Endometrium (tissue), 2 donors: ENCODE measurements at regions not wholly inside any gene's neighbourhood (a gene's known extent, or its start where the extent isn't known, plus 50 kb on each side); places are given as distances from the start of the nearest gene placed in this dataset.

Source experiments
- FAIRE-seq: peaks from 2 replicates; lab custom pipeline; 2012; peaks lifted over from hg19 to GRCh38; lab: Jason Lieb, UNC
- donor health status: control.
- donor health status: control.

DNA sequence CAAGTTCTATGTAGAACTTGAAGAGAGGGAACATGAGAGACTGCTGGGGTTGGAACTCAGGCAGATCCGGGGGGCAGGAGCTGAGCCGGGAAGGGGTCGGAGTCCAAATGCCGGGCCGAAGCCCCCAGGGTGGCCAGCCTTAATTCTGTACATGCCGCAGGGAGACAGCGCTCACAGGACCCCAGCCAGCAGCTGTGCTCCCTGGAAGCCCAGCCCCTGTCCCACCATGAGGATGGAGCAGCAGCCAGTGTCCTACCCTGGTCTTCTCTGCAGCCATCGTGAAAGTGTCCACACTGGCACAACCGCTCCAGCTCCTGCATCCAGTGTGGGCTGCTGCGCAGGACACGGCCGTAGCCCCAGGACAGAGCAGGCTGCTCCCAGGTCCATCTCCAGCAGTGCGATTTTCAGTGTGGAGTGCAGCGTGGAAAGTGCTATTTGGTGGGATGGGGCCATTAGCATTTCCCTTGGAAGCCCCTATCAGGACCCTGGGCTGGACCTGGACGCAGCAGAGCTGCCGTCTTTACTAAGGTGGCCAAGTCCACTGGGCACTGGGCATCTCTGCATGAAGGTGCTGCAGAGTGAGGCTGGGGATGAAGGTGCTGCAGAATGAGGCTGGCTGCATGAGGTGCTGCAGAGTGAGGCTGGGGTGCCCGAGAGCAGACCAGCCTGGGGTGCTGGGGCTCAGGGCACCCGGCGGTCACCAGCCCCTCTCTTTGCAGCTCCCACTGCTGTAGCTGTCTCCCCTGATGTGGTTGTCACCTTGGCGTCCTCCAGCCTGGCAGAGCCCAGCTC, 737.4 kb downstream of the BRD1 start:
- FAIRE-seq, result no peak

DNA sequence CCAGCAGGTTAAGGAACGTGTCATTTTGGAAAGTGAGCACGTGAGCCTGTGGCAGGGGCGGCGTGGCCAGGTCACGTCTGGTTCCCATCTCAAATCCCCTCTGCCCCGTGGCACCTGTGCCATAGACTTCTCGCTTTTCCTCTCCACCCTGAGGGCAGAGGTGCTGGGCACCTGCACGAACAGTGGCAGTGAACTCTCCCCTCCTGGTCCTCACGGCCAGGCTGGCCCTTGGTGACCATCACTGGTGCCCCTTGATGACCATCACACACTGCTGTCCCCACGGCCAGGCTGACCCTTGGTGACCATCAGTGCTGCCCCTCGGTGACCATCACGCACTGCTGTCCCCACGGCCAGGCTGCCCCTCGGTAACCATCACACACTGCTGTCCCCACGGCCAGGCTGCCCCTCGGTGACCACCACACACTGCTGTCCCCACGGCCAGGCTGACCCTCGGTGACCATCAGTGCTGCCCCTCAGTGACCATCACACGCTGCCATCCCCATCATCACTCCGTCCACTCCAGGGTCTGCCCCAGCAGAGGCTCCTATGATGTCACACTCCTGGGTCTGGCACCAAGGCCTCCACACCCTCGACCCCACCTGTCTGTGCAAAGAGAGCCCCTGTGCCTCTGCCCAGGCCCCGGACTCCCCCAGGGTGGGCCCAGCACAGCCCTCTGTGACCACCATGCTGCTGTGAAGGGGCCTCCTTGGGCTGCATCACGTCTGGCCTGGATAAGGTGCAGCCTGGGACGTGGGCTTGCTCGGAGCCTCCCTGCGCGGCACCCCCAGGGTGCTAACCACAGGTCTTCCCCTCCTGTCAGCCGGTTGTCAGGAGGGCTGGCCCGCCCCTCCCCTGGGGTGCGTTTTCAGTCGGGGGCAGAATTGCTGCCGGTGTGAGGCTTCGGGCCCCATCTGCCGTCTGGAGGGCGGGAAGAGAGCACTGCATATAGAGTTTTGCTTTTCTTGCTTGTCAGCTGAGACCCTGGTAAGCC, 738.6 kb downstream of the BRD1 start:
- FAIRE-seq, result no peak

- FAIRE-seq, result no peak
Observed at GRCh38 chr22:49087716-49088601, 739.7 kb downstream of the BRD1 start.

DNA sequence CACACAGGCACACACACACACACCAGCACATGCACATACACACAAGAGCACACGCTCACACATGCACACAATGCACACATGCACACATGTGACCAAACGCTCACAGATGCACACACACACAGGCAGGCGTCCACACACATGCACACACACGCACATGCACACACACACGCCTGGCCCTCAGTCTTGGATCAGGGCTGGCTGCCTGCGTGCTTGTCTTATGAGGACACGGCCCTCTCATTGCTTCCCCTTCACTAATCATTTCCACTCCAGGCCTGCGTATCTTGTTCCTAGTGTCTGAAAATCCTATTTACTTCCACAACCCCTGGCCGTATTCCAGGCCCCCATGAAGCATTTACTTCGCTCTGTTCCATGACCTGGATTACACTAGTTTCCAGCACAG, 740.5 kb downstream of the BRD1 start:
- FAIRE-seq, result no peak

DNA sequence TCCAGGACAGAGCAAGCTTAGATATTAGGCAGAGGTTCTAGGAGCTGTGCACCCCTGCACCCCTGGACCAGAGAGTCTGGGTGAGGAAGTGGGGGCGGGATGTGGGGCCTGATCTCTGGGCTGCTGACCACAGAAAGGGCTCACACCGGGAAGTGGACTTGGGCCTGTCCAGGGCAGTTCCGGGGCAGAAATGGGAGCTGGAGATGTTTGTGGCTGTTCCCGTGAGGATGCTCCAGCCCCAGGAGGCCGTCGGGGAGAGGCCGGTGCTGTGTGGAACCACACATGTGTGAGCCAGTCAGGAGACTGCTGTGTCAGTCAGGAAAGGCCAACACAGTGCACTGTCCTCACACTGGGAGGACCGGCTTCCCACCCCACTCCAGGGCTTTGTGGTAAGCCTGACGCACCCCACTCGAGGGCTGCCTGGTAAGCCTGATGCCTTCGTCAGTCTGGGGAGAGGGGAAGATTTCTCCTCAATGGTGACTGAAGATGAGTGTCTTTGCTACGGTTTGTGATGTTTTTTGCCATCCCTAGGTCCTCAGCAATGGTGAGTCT, 741.0 kb downstream of the BRD1 start:
- FAIRE-seq, result no peak

DNA sequence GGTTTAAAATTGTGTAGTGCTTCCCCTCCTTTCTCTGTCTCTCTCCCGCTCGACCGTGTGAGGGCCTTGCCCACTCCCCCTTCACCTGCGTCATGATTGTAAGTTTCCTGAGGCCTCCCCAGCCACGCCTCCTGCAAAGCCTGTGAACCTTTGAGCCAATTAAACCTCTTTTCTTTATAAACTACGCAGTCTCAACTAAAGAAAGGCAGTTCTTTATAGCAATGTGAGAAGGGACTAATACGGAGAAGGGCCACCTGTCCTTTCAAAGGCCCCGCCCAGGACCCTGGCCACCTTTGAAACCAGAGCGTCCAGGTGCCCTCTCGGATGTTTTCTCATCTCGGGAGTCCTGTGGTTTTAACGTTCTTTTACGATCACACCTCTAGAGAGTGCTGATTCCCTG, 741.5 kb downstream of the BRD1 start:
- no peak for FAIRE-seq

DNA sequence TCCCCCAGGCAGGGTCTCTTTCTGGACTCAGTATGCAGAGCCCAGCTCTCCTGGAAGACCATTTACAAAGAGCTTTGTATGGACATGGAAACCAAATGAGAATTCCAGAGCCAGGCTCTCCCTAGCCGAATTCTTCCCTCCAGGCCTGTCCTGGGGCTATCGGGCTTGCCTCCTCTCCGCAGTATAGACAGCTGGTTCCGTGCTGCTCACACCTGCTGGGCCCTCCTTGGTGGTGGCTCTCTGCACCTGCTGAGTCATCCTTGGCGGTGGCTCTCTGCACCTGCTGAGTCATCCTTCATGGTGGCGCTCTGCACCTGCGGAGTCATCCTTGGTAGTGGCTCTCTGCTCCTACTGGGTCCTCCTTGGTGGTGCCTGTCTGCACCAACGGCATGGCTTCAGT, 743.5 kb downstream of the BRD1 start:
- FAIRE-seq, result no peak

DNA sequence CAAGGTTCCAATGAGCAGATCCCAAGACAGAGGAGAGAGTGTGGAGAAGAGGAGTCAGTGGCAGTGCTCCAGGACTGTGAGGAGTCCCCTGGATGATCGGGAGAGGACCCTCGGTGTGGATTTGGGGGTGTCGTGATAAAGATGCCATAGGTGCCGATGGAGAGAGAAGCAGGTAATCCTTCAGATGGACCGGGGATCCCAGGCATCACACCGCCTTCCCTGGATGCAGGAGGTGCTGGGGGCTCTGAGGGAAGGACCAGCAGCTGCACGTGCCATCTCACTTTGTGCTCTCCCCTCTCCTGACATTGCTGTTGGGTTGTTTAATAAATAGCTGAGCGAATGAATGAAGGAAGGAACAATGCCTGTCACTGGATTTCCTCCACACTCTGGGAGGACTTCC, 744.1 kb downstream of the BRD1 start:
- FAIRE-seq, result no peak

DNA sequence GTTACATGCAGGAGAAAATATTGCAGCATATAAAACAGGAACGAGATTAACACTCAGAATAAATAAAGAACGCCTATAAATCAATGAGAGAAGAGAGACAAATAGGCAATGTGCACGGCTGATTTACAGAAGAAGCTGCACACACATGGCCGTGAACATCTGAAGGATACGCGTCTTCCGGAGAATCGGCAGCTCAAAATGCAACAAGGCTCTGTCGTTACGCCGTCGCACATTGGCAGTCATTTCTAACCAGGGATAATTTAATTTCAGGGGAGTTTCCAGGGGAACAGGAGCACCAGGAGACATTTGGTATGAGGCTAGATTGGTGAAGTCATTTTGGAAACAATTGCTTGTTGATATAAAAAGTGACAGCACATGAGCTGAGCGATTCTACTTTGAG, 745.2 kb downstream of the BRD1 start:
- FAIRE-seq, result no peak

DNA sequence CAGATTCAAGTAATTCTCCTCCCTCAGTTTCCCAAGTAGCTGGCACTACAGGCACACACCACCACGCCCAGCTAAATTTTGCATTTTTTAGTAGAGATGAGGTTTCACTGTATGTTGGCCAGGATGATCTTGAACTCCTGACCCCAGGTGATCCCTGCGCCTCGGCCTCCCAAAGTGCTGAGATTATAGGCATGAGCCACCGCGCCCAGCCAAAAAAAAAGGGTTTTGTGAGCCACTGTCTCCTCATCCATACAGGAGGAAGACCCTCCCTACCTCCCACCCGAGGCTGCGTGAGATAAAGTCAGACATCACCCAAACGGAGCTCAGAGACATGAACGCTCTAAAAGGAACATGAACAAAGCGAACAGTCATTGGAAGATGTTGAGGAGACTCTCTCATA, 745.7 kb downstream of the BRD1 start:
- FAIRE-seq, result no peak

GRCh38 chr22:49081261-49081666, 746.4 kb downstream of the BRD1 start:
- FAIRE-seq, result no peak

DNA sequence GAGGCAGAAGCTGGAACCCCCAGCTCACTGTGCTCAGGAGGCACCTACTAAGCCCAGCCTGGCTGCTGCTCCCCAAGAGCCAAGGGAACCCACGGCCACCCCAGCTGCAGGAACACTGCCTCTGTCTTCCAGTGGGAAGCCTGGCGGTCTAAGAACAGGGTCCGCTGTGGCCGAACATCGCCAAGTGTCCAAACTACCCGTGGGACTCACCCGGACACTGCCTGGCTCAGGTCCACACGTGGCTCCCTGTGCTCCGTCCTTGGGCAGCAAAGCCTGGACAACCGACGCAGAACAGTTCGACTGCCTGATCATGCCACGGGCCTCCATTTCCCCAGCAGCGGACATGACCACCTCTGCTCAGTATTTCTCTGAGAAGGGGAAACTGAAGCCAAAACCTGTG, 747.0 kb downstream of the BRD1 start:
- no peak for FAIRE-seq

GRCh38 chr22:49079743-49080500, 747.8 kb downstream of the BRD1 start:
- no peak for FAIRE-seq

DNA sequence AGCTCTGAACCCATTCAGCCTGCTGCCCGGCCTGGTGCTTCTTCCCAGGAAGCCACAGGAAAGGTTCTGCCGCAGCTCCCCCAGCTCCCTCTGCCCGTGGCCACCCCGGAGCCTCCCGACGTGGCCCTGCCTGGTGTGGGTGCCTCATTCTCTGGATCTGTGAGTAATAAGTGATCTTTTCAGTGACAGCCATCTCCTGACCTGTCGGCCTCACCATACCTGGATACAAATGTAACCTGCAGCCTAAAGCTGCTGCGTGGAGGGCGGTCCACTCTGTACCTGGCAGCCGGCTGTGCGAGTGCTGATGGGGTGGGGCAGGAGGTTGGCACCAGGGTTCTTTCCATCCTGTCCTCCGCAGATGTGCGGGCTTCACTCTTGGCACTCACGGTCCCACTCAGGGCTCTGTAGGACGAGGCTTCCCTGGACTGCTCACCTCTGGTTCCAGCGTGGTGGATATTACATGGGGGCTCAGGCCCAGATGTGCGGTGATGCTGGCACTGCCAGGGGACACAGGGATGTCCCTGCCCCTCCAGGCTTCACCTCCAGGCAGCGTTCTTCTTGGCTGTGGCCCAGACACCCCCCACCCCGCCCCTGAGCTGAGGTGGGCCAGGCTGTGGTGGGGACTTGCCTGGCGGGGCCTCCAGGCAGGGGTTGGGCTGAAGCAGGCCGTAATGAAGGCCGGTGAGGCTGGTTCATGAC, 748.5 kb downstream of the BRD1 start:
- FAIRE-seq, result no peak

DNA sequence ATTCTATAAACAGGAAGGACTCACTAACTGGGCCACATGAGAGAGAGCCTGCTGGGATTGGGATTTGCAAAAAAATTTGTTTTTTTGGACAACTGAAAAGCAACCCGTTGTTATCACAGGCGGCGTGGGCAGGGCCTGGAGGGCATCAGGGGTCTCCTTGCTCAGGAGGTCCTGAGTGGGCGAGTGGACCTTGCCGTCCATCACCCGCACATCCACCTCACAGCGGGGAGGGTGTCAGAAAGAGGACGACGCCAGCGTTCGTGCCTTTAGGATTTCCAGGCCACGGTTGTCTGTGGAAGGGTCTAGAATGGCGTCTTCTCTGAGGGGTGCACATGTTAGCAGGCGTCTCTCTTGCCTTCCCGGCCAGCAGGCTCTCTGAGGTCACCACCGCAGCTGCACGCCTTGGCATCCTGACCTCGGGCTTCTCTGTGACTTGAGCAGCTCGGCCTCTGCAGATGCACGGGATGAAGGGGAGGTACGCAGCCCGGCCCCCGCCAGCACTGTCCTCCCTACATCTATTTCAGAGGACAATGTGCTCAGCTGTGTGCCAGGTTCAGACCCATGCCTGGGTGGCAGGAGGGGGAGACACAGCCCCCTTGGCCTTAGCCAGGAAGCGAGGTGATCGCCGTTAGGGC, 749.5 kb downstream of the BRD1 start:
- FAIRE-seq, result no peak

DNA sequence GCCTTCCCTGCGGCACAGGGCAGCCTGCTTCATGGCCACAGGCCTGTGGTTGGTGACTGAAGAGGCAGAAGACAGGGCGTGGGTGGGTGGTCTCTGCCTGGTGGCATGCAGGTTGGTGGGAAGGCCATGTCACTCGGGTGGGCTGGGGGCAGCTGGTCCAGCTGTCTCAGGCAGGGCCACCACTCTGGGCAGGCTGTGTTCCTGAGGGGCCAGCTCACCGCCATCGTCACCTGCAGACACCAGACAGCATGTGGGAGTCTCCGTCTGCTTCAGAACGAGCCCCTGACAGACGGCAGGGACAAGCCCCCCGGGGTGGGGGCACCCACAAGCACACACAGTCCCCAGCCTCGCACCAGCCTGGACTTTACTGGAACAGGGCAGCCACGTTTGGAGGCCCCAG, 750.1 kb downstream of the BRD1 start:
- no peak for FAIRE-seq

DNA sequence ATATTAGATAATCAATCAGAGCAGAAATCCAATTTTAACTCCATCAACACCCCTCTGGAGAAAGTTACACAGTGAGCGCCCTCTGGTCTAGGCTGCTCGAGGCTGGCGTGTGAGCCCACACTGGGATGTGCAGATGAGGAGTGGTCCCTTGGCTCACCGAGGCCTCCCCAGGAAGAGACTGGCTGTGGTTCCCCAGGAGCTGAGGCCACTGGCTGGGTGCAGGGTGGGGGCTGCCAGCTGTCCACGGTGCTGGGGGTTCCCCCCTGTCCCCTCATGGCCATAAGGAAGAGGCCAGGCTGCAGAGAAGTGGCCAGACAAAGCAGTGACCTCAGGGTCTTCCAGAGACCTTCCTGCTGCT, 750.7 kb downstream of the BRD1 start:
- no peak for FAIRE-seq

GRCh38 chr22:49076300-49077035, 751.2 kb downstream of the BRD1 start:
- FAIRE-seq, result no peak

- no peak for FAIRE-seq
Observed at GRCh38 chr22:49075150-49075549, 752.5 kb downstream of the BRD1 start.
